ENCODE measurements at regions not wholly inside any gene's neighbourhood (a gene's known extent, or its start where the extent isn't known, plus 50 kb on each side); places are given as distances from the start of the nearest gene placed in this dataset.

DNA sequence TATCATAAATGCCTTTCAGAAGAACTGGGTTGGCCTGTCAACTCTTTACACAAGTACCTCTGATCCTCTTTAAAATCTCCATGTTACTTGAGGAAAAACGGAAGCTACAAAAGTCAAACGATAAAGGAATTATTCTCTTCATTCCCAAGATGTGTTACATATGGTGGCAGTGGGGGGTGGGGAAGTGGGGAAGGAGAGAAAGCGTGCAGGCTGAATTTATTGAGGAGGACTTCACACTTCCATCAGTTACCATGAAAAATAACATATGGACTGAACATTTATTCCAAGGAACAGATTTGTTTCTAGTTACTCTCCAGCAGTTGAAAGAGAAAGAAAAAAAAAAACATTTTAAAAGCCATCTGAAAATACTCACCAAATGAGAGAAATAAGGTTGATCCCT is 474.4 kb upstream of the DCN start:
- TF ChIP-seq, protein P1, sequence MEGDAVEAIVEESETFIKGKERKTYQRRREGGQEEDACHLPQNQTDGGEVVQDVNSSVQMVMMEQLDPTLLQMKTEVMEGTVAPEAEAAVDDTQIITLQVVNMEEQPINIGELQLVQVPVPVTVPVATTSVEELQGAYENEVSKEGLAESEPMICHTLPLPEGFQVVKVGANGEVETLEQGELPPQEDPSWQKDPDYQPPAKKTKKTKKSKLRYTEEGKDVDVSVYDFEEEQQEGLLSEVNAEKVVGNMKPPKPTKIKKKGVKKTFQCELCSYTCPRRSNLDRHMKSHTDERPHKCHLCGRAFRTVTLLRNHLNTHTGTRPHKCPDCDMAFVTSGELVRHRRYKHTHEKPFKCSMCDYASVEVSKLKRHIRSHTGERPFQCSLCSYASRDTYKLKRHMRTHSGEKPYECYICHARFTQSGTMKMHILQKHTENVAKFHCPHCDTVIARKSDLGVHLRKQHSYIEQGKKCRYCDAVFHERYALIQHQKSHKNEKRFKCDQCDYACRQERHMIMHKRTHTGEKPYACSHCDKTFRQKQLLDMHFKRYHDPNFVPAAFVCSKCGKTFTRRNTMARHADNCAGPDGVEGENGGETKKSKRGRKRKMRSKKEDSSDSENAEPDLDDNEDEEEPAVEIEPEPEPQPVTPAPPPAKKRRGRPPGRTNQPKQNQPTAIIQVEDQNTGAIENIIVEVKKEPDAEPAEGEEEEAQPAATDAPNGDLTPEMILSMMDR (conservative IDR thresholded peaks at IDR 0.05) = no peak
- no peak for TF ChIP-seq ZFX (IDR thresholded peaks at IDR 0.05)
